GM12878 (cell line): ENCODE measurements at regions not wholly inside any gene's neighbourhood (a gene's known extent, or its start where the extent isn't known, plus 50 kb on each side); places are given as distances from the start of the nearest gene placed in this dataset.

Experiments
- ATAC-seq: fragments of 200-7000 bp; cut with Tn5 transposase; 3 replicates; pipeline ENCODE4 v1.9.1; 2020; ENCODE audit warnings: mild to moderate bottlenecking, moderate library complexity
- BruUV-seq: library from RNA; stranded (reverse); fragments of 400-500 nt; replicated peaks from 2 replicates; lab custom pipeline; 2021; lab: Mats Ljungman, UMichigan
- CTCF ChIA-PET: fragments of 300-600 bp; sonication (Branson Sonifier 250); formaldehyde crosslinking; extraction: SDS; loops from one replicate; lab custom pipeline; 2021; ENCODE audit warnings: inconsistent platforms; lab: Yijun Ruan, JAX
- POLR2A ChIA-PET: fragments of 350-600 bp; formaldehyde crosslinking; extraction: SDS; loops from one replicate; lab custom pipeline; 2021; ENCODE audit warnings: inconsistent platforms; lab: Charles Lee
- RAD21 ChIA-PET: fragments of 300-600 bp; sonication (Branson Sonifier 250); formaldehyde crosslinking; loops from one replicate; lab custom pipeline; 2023; ENCODE audit warnings: antibody characterized with exemption; ENCODE audit not compliant: unreplicated experiment; lab: Charles Lee
- SMC1A ChIA-PET: fragments of 300-600 bp; sonication (Branson Sonifier 250); formaldehyde crosslinking; loops from one replicate; lab custom pipeline; 2023; ENCODE audit not compliant: unreplicated experiment, uncharacterized antibody; lab: Charles Lee
- DNase-seq: peaks from one replicate; pipeline ENCODE4 v3.0.0-alpha.2; 2011; ENCODE audit warnings: low read depth, low spot score
- FAIRE-seq: peaks from 3 replicates; lab custom pipeline; 2011; peaks lifted over from hg19 to GRCh38; lab: Jason Lieb, UNC
- H2AFZ ChIP-seq: 2 replicates; pipeline ENCODE4 v1.6.0; 2011; ENCODE audit warnings: low read depth, low read length, control low read depth; ENCODE audit not compliant: control insufficient read depth
- H3K27ac ChIP-seq: 2 replicates; pipeline ENCODE4 v1.5.1; 2011; ENCODE audit warnings: control low read depth; ENCODE audit not compliant: control insufficient read depth, insufficient read depth
- H3K27me3 ChIP-seq, 2 experiments: replicated peaks in 1 of 2; 2 replicates each; pipeline versions ENCODE4 v1.6.0 to v1.6.1; 2011; ENCODE audit warnings: low read length in 1 of 2; ENCODE audit not compliant: control insufficient read depth in 2 of 2, insufficient read depth in 2 of 2
- H3K36me3 ChIP-seq, 2 experiments: 2 replicates each; pipeline ENCODE4 v1.5.1; 2011; ENCODE audit warnings: low read length in 1 of 2; ENCODE audit not compliant: control insufficient read depth in 2 of 2, insufficient read depth in 2 of 2
- H3K4me1 ChIP-seq: 2 replicates; pipeline ENCODE4 v1.6.1; 2011; ENCODE audit warnings: mild to moderate bottlenecking, low read length, moderate library complexity, mixed read lengths; ENCODE audit not compliant: control insufficient read depth, insufficient read depth
- H3K4me2 ChIP-seq: 2 replicates; pipeline ENCODE4 v1.6.0; 2011; ENCODE audit warnings: control low read depth; ENCODE audit not compliant: control insufficient read depth, insufficient read depth
- H3K4me3 ChIP-seq: fragments of 200-600 bp; sonication (generic); 2 replicates; pipeline ENCODE4 v1.5.1; 2016
- H3K79me2 ChIP-seq: 2 replicates; pipeline ENCODE4 v1.6.0; 2011; ENCODE audit warnings: low read length; ENCODE audit not compliant: control insufficient read depth, insufficient read depth
- H3K9ac ChIP-seq: 2 replicates; pipeline ENCODE4 v1.8.0; 2011; ENCODE audit warnings: low read length, control low read depth, mixed read lengths; ENCODE audit not compliant: control insufficient read depth, insufficient read depth
- H3K9me3 ChIP-seq: replicated peaks from 3 replicates; pipeline ENCODE4 v1.5.1; 2011; ENCODE audit warnings: mild to moderate bottlenecking, low read length; ENCODE audit not compliant: control insufficient read depth, insufficient read depth
- H4K20me1 ChIP-seq: 2 replicates; pipeline ENCODE4 v1.6.0; 2011; ENCODE audit not compliant: control insufficient read depth, insufficient read depth
- FOXK2 ChIP-seq: fragments of 450-650 bp; IDR thresholded peaks from 2 replicates; pipeline ENCODE4 v1.6.1; 2017; ENCODE audit warnings: mild to moderate bottlenecking, moderate library complexity
- GATAD2B ChIP-seq: fragments of 450-650 bp; conservative IDR thresholded peaks from 2 replicates; pipeline ENCODE4 v1.6.1; 2017; ENCODE audit warnings: low read depth, mild to moderate bottlenecking, moderate library complexity
- KDM1A ChIP-seq: fragments of 200-600 bp; sonication (generic); IDR thresholded peaks from 2 replicates; pipeline ENCODE4 v1.6.1; 2016; ENCODE audit warnings: borderline replicate concordance
- MXI1 ChIP-seq: fragments of 150-350 bp; IDR thresholded peaks from 2 replicates; pipeline ENCODE4 v1.6.1; 2011; ENCODE audit warnings: low read depth, mild to moderate bottlenecking, inconsistent platforms, low read length, improper control_type of control experiment
- MYC ChIP-seq: IDR thresholded peaks from 2 replicates; pipeline ENCODE4 v1.6.1; 2011; ENCODE audit warnings: mild to moderate bottlenecking, low read length, moderate library complexity, inconsistent platforms; ENCODE audit not compliant: insufficient read depth, insufficient replicate concordance, insufficient read length, severe bottlenecking
- NR2C1 ChIP-seq: fragments of 450-650 bp; IDR thresholded peaks from 2 replicates; pipeline ENCODE4 v1.6.1; 2017; ENCODE audit warnings: antibody characterized with exemption, mild to moderate bottlenecking, moderate library complexity
- POLR2A ChIP-seq: IDR thresholded peaks from 2 replicates; pipeline ENCODE4 v1.6.1; 2011; ENCODE audit warnings: low read depth, mild to moderate bottlenecking, low read length
- PRDM15 ChIP-seq: fragments of 450-650 bp; formaldehyde crosslinking; IDR thresholded peaks from 2 replicates; pipeline ENCODE4 v1.4.0; 2020; ENCODE audit warnings: mild to moderate bottlenecking, moderate library complexity
- RELB ChIP-seq: fragments of 450-650 bp; IDR thresholded peaks from 2 replicates; pipeline ENCODE4 v1.6.1; 2017; ENCODE audit warnings: low read depth, mild to moderate bottlenecking, moderate library complexity
- SREBF2 ChIP-seq: IDR thresholded peaks from 2 replicates; pipeline ENCODE4 v1.6.1; 2012; ENCODE audit warnings: mild to moderate bottlenecking, low read length
- SUZ12 ChIP-seq: fragments of 200-600 bp; sonication (generic); IDR thresholded peaks from one replicate; pipeline ENCODE4 v1.6.1; 2018; ENCODE audit warnings: antibody characterized with exemption, mild to moderate bottlenecking; ENCODE audit not compliant: unreplicated experiment
- ZBED1 ChIP-seq: IDR thresholded peaks from 2 replicates; pipeline ENCODE4 v1.6.1; 2016; ENCODE audit warnings: borderline replicate concordance
- ZNF592 ChIP-seq: fragments of 450-650 bp; IDR thresholded peaks from 2 replicates; pipeline ENCODE4 v1.6.1; 2017; ENCODE audit warnings: mild to moderate bottlenecking, moderate library complexity
- WGBS: methylation state at CpG from one replicate; pipeline ENCODE4 v1.1.6; 2016; ENCODE audit warnings: low lambda C conversion rate; ENCODE audit not compliant: insufficient replicate concordance, insufficient coverage; ENCODE audit errors: missing lambda C conversion rate; 5-methylcytosine and 5-hydroxymethylcytosine counted together
- in situ Hi-C: fragments of 300-500 bp; cut with MboI; formaldehyde crosslinking; loops from 9 replicates; pipeline ENCODE4 v1.14.3; 2018; ENCODE audit warnings: mixed read lengths
- intact Hi-C: fragments of 100-400 bp; cut with micrococcal nuclease; formaldehyde crosslinking; loops from one replicate; pipeline ENCODE4 v1.14.2; 2022; ENCODE audit not compliant: unreplicated experiment

GRCh38 chr2:216554755-216555154 is 56.1 kb downstream of the RPL37A start:
- H3K27me3 ChIP-seq: no peaks in the 10 kb centered on the region; a peak in 1 of 4 replicates
- no peaks in the 10 kb centered on the region for H4K20me1 ChIP-seq
- no peak overlapping the region for H2AFZ ChIP-seq
- H3K4me2 ChIP-seq: no peak overlapping the region
- no peak for ATAC-seq
- RAD21 ChIA-PET: interaction anchor here (0.7 kb wide), 1 partner anchor 89 kb away, joined by 3 read pairs; no protein-coding TSS in a partner anchor
- in situ Hi-C loops: no loop called here
- intact Hi-C loops: no loop called here
- no peaks in the 10 kb centered on the region for H3K36me3 ChIP-seq
- CTCF ChIA-PET: interaction anchor here (0.9 to 1.1 kb wide), 2 partner anchors 37 to 104 kb away, joined by 3 to 4 read pairs; no protein-coding TSS in a partner anchor
- no peaks in the 10 kb centered on the region for H3K4me1 ChIP-seq
- TF ChIP-seq SREBF2 (no peak), MYC (no peak), ZNF592 (no peak), NR2C1 (no peak), GATAD2B (no peak), KDM1A (no peak), ZBED1 (no peak), PRDM15 (CRISPR knock-in tag) (no peak), RELB (no peak), SUZ12 (no peak), POLR2A (no peak), FOXK2 (no peak), MXI1 (no peak)
- no peak overlapping the region for H3K4me3 ChIP-seq
- no peak for FAIRE-seq
- no peak overlapping the region for H3K27ac ChIP-seq
- 0% methylated on average over 1 of the region's 1 CpG for WGBS
- no peaks in the 10 kb centered on the region; the same call in 2 of the 3 replicates for H3K9me3 ChIP-seq
- no peak overlapping the region for H3K9ac ChIP-seq
- POLR2A ChIA-PET: no interaction called here
- SMC1A ChIA-PET: interaction anchor here (0.6 to 1.4 kb wide), 6 partner anchors 9 to 58 kb away, joined by 3 read pairs; partner anchors contain the start of gene RPL37A
- no peaks in the 10 kb centered on the region for H3K79me2 ChIP-seq
- BruUV-seq: no TSS peak
- no peak for DNase-seq
